ENCODE measurements at regions not wholly inside any gene's neighbourhood (a gene's known extent, or its start where the extent isn't known, plus 50 kb on each side); places are given as distances from the start of the nearest gene placed in this dataset.

- TF ChIP-seq POLR2A (IDR thresholded peaks at IDR 0.05): no peak
- no peak for TF ChIP-seq CTCF (IDR thresholded peaks at IDR 0.05)
These were observed 74.8 kb downstream of the EN1 start for GRCh38 chr2:118772487-118773200.

Measured in thyroid gland (tissue), 4 donors.